NCI-H2196 treated with DMSO at 0.1 percent for 48 hours (cell line): ENCODE measurements at regions not wholly inside any gene's neighbourhood (a gene's known extent, or its start where the extent isn't known, plus 50 kb on each side); places are given as distances from the start of the nearest gene placed in this dataset.
"Not testable (repeated sequence)": the region's sequence is repeated elsewhere in the genome, so short reads cannot be mapped to it uniquely, and the experiment has no call there.

ENCODE experiments used
- DNase-seq: peaks from one replicate; lab custom pipeline; 2025; ENCODE audit not compliant: unreplicated experiment; lab: John Stamatoyannopoulos, UW

GRCh38 chr3:184474897-184475296 lies 86.7 kb upstream of the EPHB3 start:
- DNase-seq: no peak

GRCh38 chr3:184477940-184478339 lies 83.6 kb upstream of the EPHB3 start:
- no peak for DNase-seq

GRCh38 chr3:184479426-184480126 lies 82.0 kb upstream of the EPHB3 start:
- DNase-seq: no peak

- DNase-seq: no peak
Observed at GRCh38 chr3:184480831-184481230, 80.8 kb upstream of the EPHB3 start.

- DNase-seq: no peak
Observed at GRCh38 chr3:184481984-184482671, 79.5 kb upstream of the EPHB3 start.

GRCh38 chr3:184485241-184485640 lies 76.3 kb upstream of the EPHB3 start:
- no peak for DNase-seq

GRCh38 chr3:184485906-184486305 lies 75.7 kb upstream of the EPHB3 start:
- no peak for DNase-seq

GRCh38 chr3:184486614-184487013 lies 75.0 kb upstream of the EPHB3 start:
- DNase-seq: no peak

GRCh38 chr3:184488577-184488976 lies 73.0 kb upstream of the EPHB3 start:
- DNase-seq: no peak

- DNase-seq: no peak
Observed at GRCh38 chr3:184489268-184489841, 72.2 kb upstream of the EPHB3 start.

GRCh38 chr3:184491011-184491576 lies 70.5 kb upstream of the EPHB3 start:
- DNase-seq: no peak

GRCh38 chr3:184491867-184492615 lies 69.5 kb upstream of the EPHB3 start:
- DNase-seq: no peak

GRCh38 chr3:184496933-184497332 lies 64.7 kb upstream of the EPHB3 start:
- DNase-seq: peak; percentile 65

GRCh38 chr3:184497804-184498203 lies 63.8 kb upstream of the EPHB3 start:
- DNase-seq: no peak

- no peak for DNase-seq
Observed at GRCh38 chr3:184498986-184499606, 62.5 kb upstream of the EPHB3 start.

- DNase-seq: no peak
Observed at GRCh38 chr3:184500344-184500923, 61.2 kb upstream of the EPHB3 start.

GRCh38 chr3:184502123-184502667 lies 59.4 kb upstream of the EPHB3 start:
- no peak for DNase-seq

- not testable (repeated sequence) for DNase-seq
Observed at GRCh38 chr3:184502841-184503240, 58.7 kb upstream of the EPHB3 start.

- DNase-seq: no peak
Observed at GRCh38 chr3:184503647-184504046, 57.9 kb upstream of the EPHB3 start.
